DOHH2 (cell line): ENCODE measurements at regions not wholly inside any gene's neighbourhood (a gene's known extent, or its start where the extent isn't known, plus 50 kb on each side); places are given as distances from the start of the nearest gene placed in this dataset.

Experiments used
- EZH2phosphoT487 ChIP-seq: fragments of 200-600 bp; sonication (generic); IDR thresholded peaks from 2 replicates; pipeline ENCODE4 v1.6.1; 2017; ENCODE audit warnings: borderline replicate concordance, mild to moderate bottlenecking, antibody characterized with exemption, low read length, moderate library complexity, mixed read lengths
- TF ChIP-seq, protein P1 (sequence below): fragments of 200-600 bp; sonication (generic); IDR thresholded peaks from one replicate; pipeline ENCODE4 v1.5.1; 2014; ENCODE audit warnings: antibody characterized with exemption, mild to moderate bottlenecking, low read depth, low read length; ENCODE audit not compliant: poor library complexity, severe bottlenecking

DNA sequence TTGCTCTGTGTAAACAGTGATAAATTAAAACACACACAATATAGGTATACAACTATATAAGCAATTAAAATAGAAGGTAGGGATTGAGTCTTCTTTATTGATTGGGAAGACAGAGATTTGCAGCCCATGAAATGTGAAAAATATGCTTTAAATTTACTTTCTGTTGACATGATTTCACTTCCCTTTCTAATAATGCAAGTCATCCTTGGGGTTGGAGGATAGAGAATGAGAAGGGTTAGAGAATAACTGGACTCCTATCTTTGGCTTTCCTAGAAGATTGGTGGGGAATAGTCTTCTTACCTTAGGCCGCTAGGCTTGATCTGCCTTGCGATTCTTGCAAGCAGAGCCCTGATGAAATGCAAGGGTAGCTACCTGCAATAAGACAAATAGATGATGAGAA lies 339.8 kb downstream of the NYAP2 start:
- TF ChIP-seq, protein P1, sequence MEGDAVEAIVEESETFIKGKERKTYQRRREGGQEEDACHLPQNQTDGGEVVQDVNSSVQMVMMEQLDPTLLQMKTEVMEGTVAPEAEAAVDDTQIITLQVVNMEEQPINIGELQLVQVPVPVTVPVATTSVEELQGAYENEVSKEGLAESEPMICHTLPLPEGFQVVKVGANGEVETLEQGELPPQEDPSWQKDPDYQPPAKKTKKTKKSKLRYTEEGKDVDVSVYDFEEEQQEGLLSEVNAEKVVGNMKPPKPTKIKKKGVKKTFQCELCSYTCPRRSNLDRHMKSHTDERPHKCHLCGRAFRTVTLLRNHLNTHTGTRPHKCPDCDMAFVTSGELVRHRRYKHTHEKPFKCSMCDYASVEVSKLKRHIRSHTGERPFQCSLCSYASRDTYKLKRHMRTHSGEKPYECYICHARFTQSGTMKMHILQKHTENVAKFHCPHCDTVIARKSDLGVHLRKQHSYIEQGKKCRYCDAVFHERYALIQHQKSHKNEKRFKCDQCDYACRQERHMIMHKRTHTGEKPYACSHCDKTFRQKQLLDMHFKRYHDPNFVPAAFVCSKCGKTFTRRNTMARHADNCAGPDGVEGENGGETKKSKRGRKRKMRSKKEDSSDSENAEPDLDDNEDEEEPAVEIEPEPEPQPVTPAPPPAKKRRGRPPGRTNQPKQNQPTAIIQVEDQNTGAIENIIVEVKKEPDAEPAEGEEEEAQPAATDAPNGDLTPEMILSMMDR: no peak
- no peak for TF ChIP-seq EZH2phosphoT487
